Activated gamma-delta T cell treated with anti-CD3 and anti-CD28 coated beads, Interleukin-2, amount 50 U/mL, for 16 hours (primary cell): ENCODE measurements at regions not wholly inside any gene's neighbourhood (a gene's known extent, or its start where the extent isn't known, plus 50 kb on each side); places are given as distances from the start of the nearest gene placed in this dataset.
"Not testable (repeated sequence)": the region's sequence is repeated elsewhere in the genome, so short reads cannot be mapped to it uniquely, and the experiment has no call there.

Experiments
- DNase-seq: peaks from one replicate; pipeline ENCODE4 v3.0.0-alpha.2; 2020; ENCODE audit warnings: low read depth

DNA sequence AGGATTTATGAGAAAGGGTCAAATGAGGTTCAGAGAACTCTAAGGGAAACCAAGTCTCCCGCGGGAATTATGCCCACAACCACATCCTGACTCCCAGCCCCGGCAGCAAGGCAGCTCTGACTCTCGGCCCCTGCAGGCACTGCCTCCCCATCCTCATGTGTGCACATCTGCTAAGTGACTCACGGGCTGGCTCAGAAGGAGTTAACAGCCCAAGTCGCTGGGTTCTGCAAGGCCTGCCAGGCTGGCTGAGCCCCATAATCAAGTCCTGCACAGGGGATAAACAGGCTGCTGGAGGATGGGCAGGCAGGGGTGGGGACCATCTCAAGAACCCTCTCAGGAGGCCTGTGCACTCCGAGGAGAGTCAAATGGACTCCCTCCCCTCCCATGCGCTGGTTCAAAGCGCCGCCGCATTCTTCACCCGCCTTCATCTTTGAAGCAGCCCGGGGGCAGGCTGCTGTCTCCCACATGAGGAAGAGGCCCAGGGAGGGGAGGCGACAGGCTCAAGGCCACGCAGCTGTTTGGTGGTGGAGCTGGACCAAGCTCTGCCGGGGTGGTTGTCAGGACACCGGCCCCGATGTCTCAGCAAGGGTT, 344.3 kb downstream of the MATN1 start:
- no peak for DNase-seq

GRCh38 chr1:30378003-30378596, 345.3 kb downstream of the MATN1 start:
- DNase-seq = no peak

DNA sequence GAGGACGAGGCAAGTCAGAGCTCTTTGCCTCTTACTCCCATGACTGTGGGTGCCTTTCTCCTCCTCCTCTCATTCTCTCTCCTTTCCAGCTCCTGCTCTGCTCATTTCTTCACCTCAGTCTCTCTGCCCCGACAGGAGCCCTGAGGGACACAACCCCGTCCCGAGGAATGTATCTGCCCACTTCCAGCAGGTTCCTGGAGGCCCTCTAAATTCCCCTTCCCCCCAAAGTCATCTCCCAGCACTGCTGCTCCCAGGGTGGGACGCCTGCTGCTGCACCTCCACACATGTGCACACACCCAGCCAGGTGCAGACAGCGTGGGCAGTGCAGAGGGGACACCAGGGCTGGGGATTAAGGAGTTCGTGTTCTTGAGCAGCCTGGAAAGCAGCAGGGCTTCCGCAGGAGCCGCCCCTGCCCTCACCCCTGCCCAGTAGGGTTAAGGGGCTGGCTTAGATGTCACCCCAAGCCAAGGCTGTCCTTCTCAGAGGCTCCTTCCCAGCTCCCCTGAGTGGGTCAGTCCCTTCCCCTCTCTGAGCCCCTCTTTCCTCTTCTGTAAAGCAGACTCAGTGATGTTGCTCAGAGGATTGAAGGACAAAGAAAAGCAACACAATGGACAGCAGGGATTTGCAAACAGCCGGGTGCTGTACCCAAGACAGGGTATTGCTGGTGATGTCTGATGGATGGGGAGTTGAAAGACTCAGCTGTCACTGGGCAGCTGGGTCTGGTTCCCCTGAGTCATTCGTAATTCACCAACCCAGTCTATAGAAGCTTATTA, 346.0 kb downstream of the MATN1 start:
- DNase-seq = no peak

GRCh38 chr1:30376054-30376697, 347.2 kb downstream of the MATN1 start:
- DNase-seq = no peak

DNA sequence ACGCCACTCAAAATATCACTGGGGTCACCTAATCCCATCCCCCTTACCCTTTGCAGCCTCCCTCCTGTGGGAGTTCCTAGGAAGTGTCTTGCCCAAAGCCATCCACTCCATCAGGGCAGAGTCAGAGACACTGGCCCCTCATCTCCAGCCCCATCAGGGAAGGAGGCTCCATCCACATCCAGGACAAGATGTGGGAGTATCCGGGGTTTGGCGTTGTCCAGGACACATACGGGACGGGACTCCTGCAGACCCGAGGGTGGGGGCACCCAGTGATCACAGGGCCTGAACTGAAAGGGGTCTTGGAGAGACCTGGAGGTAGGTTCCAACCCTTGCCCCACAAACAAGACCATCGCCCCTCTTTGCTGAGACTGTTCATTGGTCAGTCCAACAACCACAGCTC, 348.2 kb downstream of the MATN1 start:
- no peak for DNase-seq

- DNase-seq = no peak
Observed at GRCh38 chr1:30374400-30375070, 348.9 kb downstream of the MATN1 start.

DNA sequence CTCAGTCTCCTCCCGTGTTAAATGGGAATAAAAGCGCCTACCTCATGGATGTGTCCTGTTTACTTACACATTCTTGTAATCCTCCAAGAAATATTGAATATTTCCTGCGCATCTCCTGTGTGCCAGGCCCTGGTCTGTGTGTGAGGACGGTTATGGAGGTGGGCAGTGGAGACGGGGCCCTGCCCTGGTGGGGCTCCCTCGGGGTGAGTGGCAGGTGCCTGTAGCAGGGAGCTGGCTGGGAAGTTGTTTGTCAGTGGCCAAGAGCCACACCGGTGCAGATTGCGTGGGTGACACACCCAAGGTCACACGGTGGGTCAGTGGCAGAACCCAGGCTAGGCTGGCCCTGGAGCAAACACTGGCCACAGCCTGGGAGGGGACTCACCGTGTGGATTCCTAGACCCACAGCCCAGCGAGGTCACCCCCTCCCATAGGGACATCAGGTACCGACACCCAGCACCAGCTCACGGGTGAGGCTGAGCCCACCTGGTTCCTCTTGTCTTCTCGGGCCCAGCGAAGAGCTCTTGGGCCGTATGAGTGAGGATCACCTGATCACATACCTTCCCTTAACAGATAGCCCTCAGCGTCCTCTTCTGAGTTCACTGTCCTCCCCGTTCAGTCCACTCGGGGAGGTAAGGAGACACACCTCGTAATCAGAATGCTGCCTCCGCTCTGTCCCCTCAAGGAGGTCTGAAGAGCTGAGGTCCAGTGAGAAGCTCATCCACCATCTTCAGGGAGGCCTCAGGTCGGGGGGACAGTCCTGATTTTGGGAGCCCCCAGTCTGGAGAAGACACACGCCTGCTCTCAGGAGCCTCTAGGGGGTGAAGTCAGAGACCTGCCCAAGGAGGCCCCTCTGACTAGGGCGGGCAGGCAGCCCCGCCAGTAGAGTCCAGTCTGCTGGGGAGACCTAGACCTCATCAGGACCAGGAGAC, 349.6 kb downstream of the MATN1 start:
- DNase-seq = no peak

- no peak for DNase-seq
Observed at GRCh38 chr1:30372792-30373433, 350.5 kb downstream of the MATN1 start.

- no peak for DNase-seq
Observed at GRCh38 chr1:30371888-30372791, 351.2 kb downstream of the MATN1 start.

GRCh38 chr1:30371179-30371788, 352.1 kb downstream of the MATN1 start:
- no peak for DNase-seq

DNA sequence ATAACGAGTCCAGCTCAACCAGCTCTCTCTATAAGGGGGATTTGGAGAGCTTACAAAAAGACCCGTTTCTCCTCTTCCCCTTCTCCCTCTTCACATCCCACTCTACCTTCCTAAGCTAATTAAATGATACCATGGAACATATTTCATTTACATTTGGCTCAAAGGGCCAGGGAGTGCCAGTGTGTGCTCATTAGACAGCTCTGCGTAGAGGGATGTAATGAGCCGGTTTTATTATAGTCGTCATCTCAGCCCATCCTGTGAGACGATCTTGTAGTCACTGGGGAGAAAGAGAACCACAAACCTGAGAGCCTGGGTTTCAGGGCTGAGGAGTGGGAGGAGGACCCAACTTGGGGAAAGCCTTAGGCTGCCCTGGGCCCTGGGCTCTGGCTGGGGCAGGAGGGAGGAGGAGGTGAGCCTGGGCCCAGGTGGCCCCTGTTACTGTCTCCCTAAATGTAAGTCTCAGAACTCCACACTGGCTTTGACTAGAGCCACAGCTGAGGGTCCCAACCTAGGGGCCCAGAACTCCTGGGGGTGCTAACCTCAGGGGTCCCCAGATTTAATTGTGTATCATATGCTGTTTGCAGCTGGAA, 354.6 kb downstream of the MATN1 start:
- DNase-seq = no peak

- DNase-seq = no peak
Observed at GRCh38 chr1:30366911-30367310, 356.5 kb downstream of the MATN1 start.

- no peak for DNase-seq
Observed at GRCh38 chr1:30366199-30366598, 357.2 kb downstream of the MATN1 start.

DNA sequence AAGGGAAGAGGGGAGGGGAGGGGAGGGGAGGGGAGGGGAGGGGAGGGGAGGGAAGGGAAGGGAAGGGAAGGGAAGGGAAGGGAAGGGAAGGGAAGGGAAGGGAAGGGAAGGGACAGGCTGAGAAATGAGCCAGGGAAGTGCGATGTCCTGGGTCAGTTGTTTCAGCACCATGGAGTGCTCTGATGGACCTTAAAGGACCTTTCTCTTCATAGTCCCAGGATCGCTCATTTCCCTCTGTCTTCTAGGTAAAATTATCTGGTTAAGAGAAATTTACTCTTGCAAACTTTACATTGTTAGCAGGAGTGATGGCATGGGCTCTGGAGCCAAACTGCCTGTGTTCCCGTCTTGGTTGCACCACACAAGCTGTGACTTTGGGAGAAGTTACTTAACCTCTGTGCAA, 357.8 kb downstream of the MATN1 start:
- no peak for DNase-seq

DNA sequence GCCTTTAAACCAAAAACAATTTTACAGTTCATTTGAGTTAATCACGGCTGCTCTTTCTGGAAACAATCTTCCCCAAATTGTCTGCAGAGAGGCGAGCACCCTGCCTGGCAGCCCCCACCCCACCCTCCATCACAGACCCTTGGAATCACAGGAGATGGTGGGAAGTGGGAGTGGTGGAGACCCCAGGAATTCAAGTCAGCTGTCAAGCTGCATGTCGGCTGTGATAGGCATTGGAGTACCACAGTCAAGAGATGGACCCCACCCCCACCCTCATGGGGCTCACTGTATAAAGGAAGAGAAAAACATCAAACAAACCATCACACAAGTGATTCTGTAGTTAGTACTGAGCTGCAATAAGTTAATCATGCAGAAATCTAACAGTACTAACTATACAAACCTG, 360.4 kb downstream of the MATN1 start:
- no peak for DNase-seq

DNA sequence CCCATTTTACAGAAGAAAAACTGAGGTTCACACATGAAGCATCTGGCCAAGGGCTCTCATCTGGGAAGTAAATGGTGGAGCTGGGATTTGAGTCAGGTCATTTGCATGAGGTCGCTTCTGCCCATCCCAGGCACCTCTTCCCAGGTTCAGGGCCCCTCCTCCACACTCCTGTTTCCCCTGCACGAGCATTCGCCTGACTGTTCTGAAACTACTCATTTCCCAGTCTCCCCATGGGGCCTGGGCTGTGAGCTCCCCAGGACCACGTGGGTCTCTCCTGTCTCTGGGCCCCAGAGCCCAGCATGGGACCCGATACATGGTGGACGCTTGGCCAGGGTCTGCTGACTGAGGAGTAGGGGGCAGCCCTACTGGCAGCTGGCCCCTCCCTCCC, 360.8 kb downstream of the MATN1 start:
- no peak for DNase-seq

DNA sequence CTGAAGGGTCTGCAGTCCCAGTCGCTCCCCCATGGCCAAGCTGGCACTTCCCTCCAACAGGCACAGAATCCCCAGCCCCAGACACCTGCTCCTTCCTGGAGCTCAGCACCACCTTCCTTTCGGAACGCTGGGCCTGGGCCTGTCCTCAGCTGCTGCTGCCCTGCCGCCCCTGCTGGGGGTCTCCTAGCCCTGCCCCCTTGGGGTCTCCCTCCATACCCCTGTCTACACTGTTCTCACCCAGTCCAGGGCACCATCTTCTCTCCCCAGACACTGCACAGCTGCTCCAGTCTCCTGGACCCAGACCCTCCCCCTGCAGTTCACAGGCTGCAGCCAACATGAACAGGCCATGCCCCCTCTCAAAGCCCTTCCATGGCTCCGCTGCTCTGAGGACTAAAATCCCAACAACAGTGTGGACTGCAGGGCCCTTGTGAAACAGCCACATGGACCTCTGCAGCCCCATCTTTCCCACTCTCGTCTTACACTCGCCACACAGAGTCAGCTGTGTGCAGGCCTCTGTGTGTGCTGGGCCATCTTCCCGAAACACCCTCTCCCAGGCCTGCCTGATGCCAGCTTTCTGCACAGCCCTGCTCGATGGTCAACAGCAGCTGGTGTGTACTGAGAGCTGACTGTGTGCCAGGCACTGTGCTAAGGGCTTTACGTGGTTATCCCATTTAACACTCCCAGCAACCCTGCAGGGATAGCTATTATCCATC, 361.3 kb downstream of the MATN1 start:
- DNase-seq = not testable (repeated sequence)

- DNase-seq = no peak
Observed at GRCh38 chr1:30360753-30361152, 362.6 kb downstream of the MATN1 start.
